B cell (primary cell): ENCODE measurements at regions not wholly inside any gene's neighbourhood (a gene's known extent, or its start where the extent isn't known, plus 50 kb on each side); places are given as distances from the start of the nearest gene placed in this dataset.

Experiments
- ATAC-seq: fragments of 200-7000 bp; cut with Tn5 transposase; one replicate; pipeline ENCODE4 v1.10.0; 2021; ENCODE audit warnings: low read depth, mild to moderate bottlenecking, moderate number of reproducible peaks, moderate library complexity
- CTCF ChIA-PET: fragments of 350-600 bp; sonication (Branson Sonifier 250); formaldehyde crosslinking; loops from one replicate; lab custom pipeline; 2021; ENCODE audit warnings: antibody characterized with exemption, inconsistent platforms; lab: Charles Lee
- POLR2A ChIA-PET: fragments of 350-600 bp; sonication (Branson Sonifier 250); formaldehyde crosslinking; loops from one replicate; lab custom pipeline; 2021; ENCODE audit warnings: antibody characterized with exemption; lab: Charles Lee
- DNase-seq: peaks from one replicate; pipeline ENCODE4 v3.0.0; 2013
- H2AFZ ChIP-seq: 2 replicates; pipeline ENCODE4 v1.6.1; 2012; ENCODE audit warnings: mild to moderate bottlenecking, low read depth, low read length; ENCODE audit not compliant: insufficient read depth, poor library complexity, severe bottlenecking
- H3K27ac ChIP-seq, 2 donors: 1 replicate in 1 of 2; 2 replicates in 1 of 2; pipeline ENCODE4 v1.5.1; 2012 to 2013; ENCODE audit warnings: low read length in 2 of 2, mild to moderate bottlenecking in 2 of 2, moderate library complexity in 1 of 2
- H3K27me3 ChIP-seq, 4 experiments: fragments of 200-600 bp in 1 of 4; sonication (generic) in 1 of 4; replicated peaks in 1 of 4; 1 replicate in 2 of 4; 2 replicates in 2 of 4; pipeline versions ENCODE4 v1.6.1 to v1.7.0; 2013 to 2016; ENCODE audit warnings: low read length in 3 of 4, mild to moderate bottlenecking in 2 of 4, mixed read lengths in 1 of 4, moderate library complexity in 1 of 4; ENCODE audit not compliant: insufficient read depth in 4 of 4, control insufficient read depth in 3 of 4; ENCODE audit errors: control extremely low read depth in 1 of 4
- H3K36me3 ChIP-seq, 2 experiments: replicated peaks in 1 of 2; 1 replicate in 1 of 2; 2 replicates in 1 of 2; pipeline versions ENCODE4 v1.6.1 to v1.7.1; 2013; ENCODE audit warnings: low read length in 1 of 2; ENCODE audit not compliant: insufficient read depth in 2 of 2, control insufficient read depth in 1 of 2; ENCODE audit errors: control extremely low read depth in 1 of 2, extremely low read depth in 1 of 2
- H3K4me1 ChIP-seq, 2 donors: fragments of 200-600 bp in 1 of 2; sonication (generic) in 1 of 2; 1 replicate in 1 of 2; 2 replicates in 1 of 2; pipeline versions ENCODE4 v1.5.1 to v1.6.1; 2013 to 2017; ENCODE audit warnings: low read length in 2 of 2; ENCODE audit not compliant: control insufficient read depth in 2 of 2, insufficient read depth in 2 of 2
- H3K4me2 ChIP-seq: replicated peaks from 2 replicates; pipeline ENCODE3; 2012; ENCODE audit warnings: mild to moderate bottlenecking, low read depth, low read length; ENCODE audit not compliant: poor library complexity, severe bottlenecking
- H3K4me3 ChIP-seq, 5 experiments: fragments of 200-600 bp in 1 of 5; sonication (generic) in 1 of 5; 1 replicate in 3 of 5; 2 replicates in 2 of 5; pipeline versions ENCODE4 v1.5.1 to v1.7.0; 2011 to 2016; ENCODE audit warnings: low read length in 4 of 5, mild to moderate bottlenecking in 4 of 5, low read depth in 2 of 5, control low read depth in 1 of 5, moderate library complexity in 1 of 5; ENCODE audit not compliant: insufficient read depth in 1 of 5; ENCODE audit errors: control extremely low read depth in 1 of 5, extremely low read depth in 1 of 5
- H3K79me2 ChIP-seq: fragments of 200-600 bp; sonication (generic); one replicate; pipeline ENCODE4 v1.6.0; 2016; ENCODE audit warnings: low read length; ENCODE audit not compliant: control insufficient read depth, insufficient read depth
- H3K9ac ChIP-seq: fragments of 200-600 bp; sonication (generic); 2 replicates; pipeline ENCODE4 v1.6.1; 2017; ENCODE audit warnings: mild to moderate bottlenecking, low read length, moderate library complexity
- H3K9me3 ChIP-seq, 3 donors: one replicate each; pipeline versions ENCODE4 v1.6.1 to v1.7.1; 2013; ENCODE audit warnings: low read length in 2 of 3; ENCODE audit not compliant: control insufficient read depth in 2 of 3, insufficient read depth in 1 of 3; ENCODE audit errors: control extremely low read depth in 1 of 3
- H4K20me1 ChIP-seq: 2 replicates; pipeline ENCODE4 v1.6.0; 2012; ENCODE audit warnings: mild to moderate bottlenecking, low read length; ENCODE audit not compliant: insufficient read depth, control insufficient read depth, poor library complexity, severe bottlenecking
- H3K27ac Mint-ChIP-seq: one replicate; pipeline ENCODE4 v1.8.0; 2021; ENCODE audit warnings: mixed read lengths
- H3K27me3 Mint-ChIP-seq: one replicate; pipeline ENCODE4 v1.8.0; 2021; ENCODE audit warnings: mixed read lengths
- H3K4me1 Mint-ChIP-seq: one replicate; pipeline ENCODE4 v1.8.0; 2021; ENCODE audit warnings: mixed read lengths
- H3K4me3 Mint-ChIP-seq: one replicate; pipeline ENCODE4 v1.8.0; 2021; ENCODE audit warnings: mixed read lengths
- H3K9me3 Mint-ChIP-seq: one replicate; pipeline ENCODE4 v1.8.0; 2022; ENCODE audit warnings: mixed read lengths; ENCODE audit not compliant: insufficient read depth
- EZH2 ChIP-seq: IDR thresholded peaks from 2 replicates; pipeline ENCODE4 v1.6.1; 2012; ENCODE audit warnings: borderline replicate concordance, low read depth, mild to moderate bottlenecking, moderate library complexity, low read length; ENCODE audit not compliant: insufficient read depth, poor library complexity, severe bottlenecking
- WGBS: methylation state at CpG from one replicate; pipeline ENCODE4 v1.1.5; 2013; ENCODE audit warnings: missing lambda C conversion rate; ENCODE audit not compliant: insufficient coverage; 5-methylcytosine and 5-hydroxymethylcytosine counted together
- intact Hi-C: fragments of 100-400 bp; cut with micrococcal nuclease; formaldehyde crosslinking; loops from one replicate; pipeline ENCODE4 v1.10.0; 2022
- TF ChIP-seq, protein P1 (sequence below): fragments of 200-600 bp; IDR thresholded peaks from one replicate; pipeline ENCODE4 v1.8.0; 2022; ENCODE audit warnings: antibody characterized with exemption, mild to moderate bottlenecking

DNA sequence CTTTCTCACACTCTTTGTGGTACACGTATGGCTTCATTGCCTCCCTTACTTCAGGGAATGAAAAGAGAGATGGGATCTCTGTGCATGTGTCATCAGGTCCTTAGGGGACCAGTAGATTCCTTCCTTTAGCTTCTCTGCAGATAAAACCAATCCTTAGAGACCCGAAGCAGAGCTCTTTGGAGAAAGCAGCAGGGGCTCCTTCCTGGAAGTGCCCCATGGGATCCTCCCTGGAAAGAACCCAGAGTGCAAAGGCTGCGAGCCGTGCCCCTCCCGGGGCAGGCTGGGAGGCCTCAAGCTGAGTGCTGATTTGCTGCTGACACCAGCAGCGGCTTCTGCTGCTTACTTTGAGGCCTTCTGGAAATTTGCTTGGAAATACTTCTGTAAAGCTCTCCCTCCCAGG lies 328.6 kb upstream of the RGMA start:
- Histone ChIP-seq H3K9ac (no peak overlapping the region), H3K27me3 (no peaks in the 10 kb centered on the region), H2AFZ (no peak overlapping the region), H4K20me1 (no peaks in the 10 kb centered on the region), H3K9me3 (peaks cover 0 to 3% (median 0%) of the 10 kb centered on the region in 3 donors), H3K79me2 (no peaks in the 10 kb centered on the region), H3K4me1 (no peaks in the 10 kb centered on the region), H3K27ac (no peak overlapping the region), H3K36me3 (no peaks in the 10 kb centered on the region), H3K4me2 (no peak overlapping the region), H3K4me3 (no peak overlapping the region)
- intact Hi-C loops, result no loop called here
- DNase-seq (no peak), ATAC-seq (no peak)
- H3K27me3 Mint-ChIP-seq, result no peaks in the 10 kb centered on the region
- POLR2A ChIA-PET, result no interaction called here
- H3K4me3 Mint-ChIP-seq, result no peak overlapping the region
- H3K9me3 Mint-ChIP-seq, result no peaks in the 10 kb centered on the region
- no peaks in the 10 kb centered on the region for H3K4me1 Mint-ChIP-seq
- CTCF ChIA-PET, result interaction anchor here (0.6 kb wide), 1 partner anchor 1583 kb away, joined by 3 read pairs; no protein-coding TSS in a partner anchor
- WGBS, result 75% methylated on average over 6 of the region's 6 CpGs
- no peak for TF ChIP-seq EZH2
- TF ChIP-seq, protein P1, sequence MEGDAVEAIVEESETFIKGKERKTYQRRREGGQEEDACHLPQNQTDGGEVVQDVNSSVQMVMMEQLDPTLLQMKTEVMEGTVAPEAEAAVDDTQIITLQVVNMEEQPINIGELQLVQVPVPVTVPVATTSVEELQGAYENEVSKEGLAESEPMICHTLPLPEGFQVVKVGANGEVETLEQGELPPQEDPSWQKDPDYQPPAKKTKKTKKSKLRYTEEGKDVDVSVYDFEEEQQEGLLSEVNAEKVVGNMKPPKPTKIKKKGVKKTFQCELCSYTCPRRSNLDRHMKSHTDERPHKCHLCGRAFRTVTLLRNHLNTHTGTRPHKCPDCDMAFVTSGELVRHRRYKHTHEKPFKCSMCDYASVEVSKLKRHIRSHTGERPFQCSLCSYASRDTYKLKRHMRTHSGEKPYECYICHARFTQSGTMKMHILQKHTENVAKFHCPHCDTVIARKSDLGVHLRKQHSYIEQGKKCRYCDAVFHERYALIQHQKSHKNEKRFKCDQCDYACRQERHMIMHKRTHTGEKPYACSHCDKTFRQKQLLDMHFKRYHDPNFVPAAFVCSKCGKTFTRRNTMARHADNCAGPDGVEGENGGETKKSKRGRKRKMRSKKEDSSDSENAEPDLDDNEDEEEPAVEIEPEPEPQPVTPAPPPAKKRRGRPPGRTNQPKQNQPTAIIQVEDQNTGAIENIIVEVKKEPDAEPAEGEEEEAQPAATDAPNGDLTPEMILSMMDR, result no peak
- no peak overlapping the region for H3K27ac Mint-ChIP-seq

DNA sequence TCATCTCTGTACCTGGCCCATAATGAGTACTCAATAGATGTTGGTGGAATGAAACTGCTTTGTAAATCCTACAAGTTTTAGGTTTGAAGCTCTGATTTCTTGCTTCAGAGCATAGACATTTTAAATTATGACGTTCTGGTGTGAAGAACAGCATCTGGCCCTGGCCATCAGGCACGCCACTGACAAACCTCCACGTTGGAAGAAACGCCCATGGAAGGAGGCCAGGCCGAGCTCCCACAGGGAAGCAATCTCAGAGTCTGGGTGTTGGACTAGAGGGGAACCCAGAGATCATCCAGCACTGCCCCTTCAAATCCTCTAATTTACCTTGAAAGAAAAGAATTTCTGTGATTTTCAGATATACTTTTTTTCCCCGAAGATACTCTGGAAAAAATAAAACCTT lies 328.1 kb upstream of the RGMA start:
- Histone ChIP-seq H3K27ac (no peak overlapping the region), H3K79me2 (no peaks in the 10 kb centered on the region), H3K4me1 (no peaks in the 10 kb centered on the region), H3K27me3 (no peaks in the 10 kb centered on the region), H3K36me3 (no peaks in the 10 kb centered on the region), H3K4me2 (no peak overlapping the region), H3K9ac (no peak overlapping the region), H4K20me1 (no peaks in the 10 kb centered on the region), H3K4me3 (no peak overlapping the region), H2AFZ (no peak overlapping the region), H3K9me3 (peaks cover 0 to 3% (median 0%) of the 10 kb centered on the region in 3 donors)
- Mint-ChIP-seq H3K27ac (no peak overlapping the region), H3K4me3 (no peak overlapping the region), H3K27me3 (no peaks in the 10 kb centered on the region), H3K4me1 (no peaks in the 10 kb centered on the region), H3K9me3 (no peaks in the 10 kb centered on the region)
- ChIA-PET CTCF (interaction anchor here (0.6 kb wide), 1 partner anchor 1584 kb away, joined by 3 read pairs; no protein-coding TSS in a partner anchor), POLR2A (no interaction called here)
- TF ChIP-seq, protein P1, result no peak
- TF ChIP-seq EZH2, result no peak
- ATAC-seq, result no peak
- WGBS, result 100% methylated on average over 3 of the region's 6 CpGs
- DNase-seq, result no peak
- intact Hi-C loops, result no loop called here
